ENCODE measurements at regions not wholly inside any gene's neighbourhood (a gene's known extent, or its start where the extent isn't known, plus 50 kb on each side); places are given as distances from the start of the nearest gene placed in this dataset.

GRCh38 chr20:43295781-43296180 lies 106.1 kb upstream of the PTPRT start:
- Histone ChIP-seq H3K36me3 (ENCODE audit: control insufficient read depth, insufficient read depth, low read length) (no peaks in the 10 kb centered on the region), H3K9ac (ENCODE audit: low read length) (no peak overlapping the region), H3K27ac (ENCODE audit: low read depth, low read length) (no peak overlapping the region), H3K27me3 (ENCODE audit: control insufficient read depth, insufficient read depth, low read length) (no peaks in the 10 kb centered on the region), H3K4me3 (ENCODE audit: low read length) (no peak overlapping the region), H3K4me1 (ENCODE audit: control insufficient read depth, insufficient read depth, low read length) (no peaks in the 10 kb centered on the region)

GRCh38 chr20:43295263-43295662 lies 105.6 kb upstream of the PTPRT start:
- H3K4me1 ChIP-seq (ENCODE audit: control insufficient read depth, insufficient read depth, low read length) = no peaks in the 10 kb centered on the region
- no peaks in the 10 kb centered on the region for H3K36me3 ChIP-seq (ENCODE audit: control insufficient read depth, insufficient read depth, low read length)
- no peak overlapping the region for H3K4me3 ChIP-seq (ENCODE audit: low read length)
- no peak overlapping the region for H3K9ac ChIP-seq (ENCODE audit: low read length)
- no peaks in the 10 kb centered on the region for H3K27me3 ChIP-seq (ENCODE audit: control insufficient read depth, insufficient read depth, low read length)
- H3K27ac ChIP-seq (ENCODE audit: low read depth, low read length) = no peak overlapping the region

- Histone ChIP-seq H3K27me3 (ENCODE audit: control insufficient read depth, insufficient read depth, low read length) (no peaks in the 10 kb centered on the region), H3K36me3 (ENCODE audit: control insufficient read depth, insufficient read depth, low read length) (no peaks in the 10 kb centered on the region), H3K9ac (ENCODE audit: low read length) (no peak overlapping the region), H3K27ac (ENCODE audit: low read depth, low read length) (no peak overlapping the region), H3K4me1 (ENCODE audit: control insufficient read depth, insufficient read depth, low read length) (no peaks in the 10 kb centered on the region), H3K4me3 (ENCODE audit: low read length) (no peak overlapping the region)
Measured at GRCh38 chr20:43294031-43294430, 104.3 kb upstream of the PTPRT start.

- Histone ChIP-seq H3K27me3 (ENCODE audit: control insufficient read depth, insufficient read depth, low read length) (no peaks in the 10 kb centered on the region), H3K36me3 (ENCODE audit: control insufficient read depth, insufficient read depth, low read length) (no peaks in the 10 kb centered on the region), H3K27ac (ENCODE audit: low read depth, low read length) (no peak overlapping the region)
Measured at GRCh38 chr20:43293068-43293786, 103.5 kb upstream of the PTPRT start.

GRCh38 chr20:43292222-43292621 lies 102.5 kb upstream of the PTPRT start:
- H3K4me1 ChIP-seq (ENCODE audit: control insufficient read depth, insufficient read depth, low read length) = no peaks in the 10 kb centered on the region
- H3K27ac ChIP-seq (ENCODE audit: low read depth, low read length) = no peak overlapping the region

More at GRCh38 chr20:43293068-43293786, 103.5 kb upstream of the PTPRT start:
- Histone ChIP-seq H3K4me3 (ENCODE audit: low read length) (no peak overlapping the region), H3K9ac (ENCODE audit: low read length) (no peak overlapping the region), H3K4me1 (ENCODE audit: control insufficient read depth, insufficient read depth, low read length) (no peaks in the 10 kb centered on the region)

GRCh38 chr20:43287637-43288036 lies 97.9 kb upstream of the PTPRT start:
- H3K27me3 ChIP-seq (ENCODE audit: control insufficient read depth, insufficient read depth, low read length) = no peaks in the 10 kb centered on the region
- H3K9ac ChIP-seq (ENCODE audit: low read length) = no peak overlapping the region
- no peaks in the 10 kb centered on the region for H3K36me3 ChIP-seq (ENCODE audit: control insufficient read depth, insufficient read depth, low read length)
- H3K27ac ChIP-seq (ENCODE audit: low read depth, low read length) = no peak overlapping the region
- no peak overlapping the region for H3K4me3 ChIP-seq (ENCODE audit: low read length)
- no peaks in the 10 kb centered on the region for H3K4me1 ChIP-seq (ENCODE audit: control insufficient read depth, insufficient read depth, low read length)

More at GRCh38 chr20:43292222-43292621, 102.5 kb upstream of the PTPRT start:
- no peak overlapping the region for H3K9ac ChIP-seq (ENCODE audit: low read length)
- no peaks in the 10 kb centered on the region for H3K27me3 ChIP-seq (ENCODE audit: control insufficient read depth, insufficient read depth, low read length)
- no peak overlapping the region for H3K4me3 ChIP-seq (ENCODE audit: low read length)
- no peaks in the 10 kb centered on the region for H3K36me3 ChIP-seq (ENCODE audit: control insufficient read depth, insufficient read depth, low read length)

- Histone ChIP-seq H3K36me3 (ENCODE audit: control insufficient read depth, insufficient read depth, low read length) (no peaks in the 10 kb centered on the region), H3K27ac (ENCODE audit: low read depth, low read length) (no peak overlapping the region), H3K4me1 (ENCODE audit: control insufficient read depth, insufficient read depth, low read length) (no peaks in the 10 kb centered on the region), H3K27me3 (ENCODE audit: control insufficient read depth, insufficient read depth, low read length) (no peaks in the 10 kb centered on the region), H3K9ac (ENCODE audit: low read length) (no peak overlapping the region), H3K4me3 (ENCODE audit: low read length) (no peak overlapping the region)
Measured at GRCh38 chr20:43285170-43285569, 95.5 kb upstream of the PTPRT start.

GRCh38 chr20:43284486-43284885 lies 94.8 kb upstream of the PTPRT start:
- H3K4me1 ChIP-seq (ENCODE audit: control insufficient read depth, insufficient read depth, low read length) = no peaks in the 10 kb centered on the region
- no peak overlapping the region for H3K27ac ChIP-seq (ENCODE audit: low read depth, low read length)
- H3K27me3 ChIP-seq (ENCODE audit: control insufficient read depth, insufficient read depth, low read length) = no peaks in the 10 kb centered on the region
- no peak overlapping the region for H3K9ac ChIP-seq (ENCODE audit: low read length)
- no peaks in the 10 kb centered on the region for H3K36me3 ChIP-seq (ENCODE audit: control insufficient read depth, insufficient read depth, low read length)
- H3K4me3 ChIP-seq (ENCODE audit: low read length) = no peak overlapping the region

- H3K4me1 ChIP-seq (ENCODE audit: control insufficient read depth, insufficient read depth, low read length) = no peaks in the 10 kb centered on the region
- H3K36me3 ChIP-seq (ENCODE audit: control insufficient read depth, insufficient read depth, low read length) = no peaks in the 10 kb centered on the region
- no peaks in the 10 kb centered on the region for H3K27me3 ChIP-seq (ENCODE audit: control insufficient read depth, insufficient read depth, low read length)
- H3K27ac ChIP-seq (ENCODE audit: low read depth, low read length) = no peak overlapping the region
- no peak overlapping the region for H3K4me3 ChIP-seq (ENCODE audit: low read length)
- no peak overlapping the region for H3K9ac ChIP-seq (ENCODE audit: low read length)
Measured at GRCh38 chr20:43283126-43283525, 93.4 kb upstream of the PTPRT start.

- H3K9ac ChIP-seq (ENCODE audit: low read length) = no peak overlapping the region
- no peak overlapping the region for H3K27ac ChIP-seq (ENCODE audit: low read depth, low read length)
- H3K27me3 ChIP-seq (ENCODE audit: control insufficient read depth, insufficient read depth, low read length) = no peaks in the 10 kb centered on the region
- no peaks in the 10 kb centered on the region for H3K4me1 ChIP-seq (ENCODE audit: control insufficient read depth, insufficient read depth, low read length)
- no peaks in the 10 kb centered on the region for H3K36me3 ChIP-seq (ENCODE audit: control insufficient read depth, insufficient read depth, low read length)
- H3K4me3 ChIP-seq (ENCODE audit: low read length) = no peak overlapping the region
Measured at GRCh38 chr20:43271980-43272379, 82.3 kb upstream of the PTPRT start.

- H3K4me3 ChIP-seq (ENCODE audit: low read length) = no peak overlapping the region
- no peak overlapping the region for H3K9ac ChIP-seq (ENCODE audit: low read length)
- no peaks in the 10 kb centered on the region for H3K36me3 ChIP-seq (ENCODE audit: control insufficient read depth, insufficient read depth, low read length)
- H3K27me3 ChIP-seq (ENCODE audit: control insufficient read depth, insufficient read depth, low read length) = peaks cover 2% of the 10 kb centered on the region
- H3K4me1 ChIP-seq (ENCODE audit: control insufficient read depth, insufficient read depth, low read length) = no peaks in the 10 kb centered on the region
- H3K27ac ChIP-seq (ENCODE audit: low read depth, low read length) = no peak overlapping the region
Measured at GRCh38 chr20:43265449-43265848, 75.7 kb upstream of the PTPRT start.

GRCh38 chr20:43263226-43263625 lies 73.5 kb upstream of the PTPRT start:
- no peak overlapping the region for H3K9ac ChIP-seq (ENCODE audit: low read length)

GRCh38 chr20:43262341-43262740 lies 72.6 kb upstream of the PTPRT start:
- Histone ChIP-seq H3K27ac (ENCODE audit: low read depth, low read length) (no peak overlapping the region), H3K9ac (ENCODE audit: low read length) (no peak overlapping the region), H3K4me3 (ENCODE audit: low read length) (no peak overlapping the region), H3K4me1 (ENCODE audit: control insufficient read depth, insufficient read depth, low read length) (no peaks in the 10 kb centered on the region), H3K36me3 (ENCODE audit: control insufficient read depth, insufficient read depth, low read length) (no peaks in the 10 kb centered on the region), H3K27me3 (ENCODE audit: control insufficient read depth, insufficient read depth, low read length) (peaks cover 2% of the 10 kb centered on the region)

More at GRCh38 chr20:43263226-43263625, 73.5 kb upstream of the PTPRT start:
- no peaks in the 10 kb centered on the region for H3K4me1 ChIP-seq (ENCODE audit: control insufficient read depth, insufficient read depth, low read length)
- H3K36me3 ChIP-seq (ENCODE audit: control insufficient read depth, insufficient read depth, low read length) = no peaks in the 10 kb centered on the region
- H3K4me3 ChIP-seq (ENCODE audit: low read length) = no peak overlapping the region
- H3K27me3 ChIP-seq (ENCODE audit: control insufficient read depth, insufficient read depth, low read length) = peaks cover 2% of the 10 kb centered on the region
- H3K27ac ChIP-seq (ENCODE audit: low read depth, low read length) = no peak overlapping the region
